Parathyroid adenoma (tissue), 2 donors: ENCODE measurements at regions not wholly inside any gene's neighbourhood (a gene's known extent, or its start where the extent isn't known, plus 50 kb on each side); places are given as distances from the start of the nearest gene placed in this dataset.
A peak's percentile ranks its signal among the peaks of the same experiment; 100 is the strongest.
"Not testable (repeated sequence)": the region's sequence is repeated elsewhere in the genome, so short reads cannot be mapped to it uniquely, and the experiment has no call there.

Source experiments
- H2AFZ ChIP-seq: fragments of 300-600 bp; sonication (generic); one replicate; pipeline ENCODE4 v1.7.0; 2017; ENCODE audit warnings: antibody characterized with exemption, mild to moderate bottlenecking
- H3K27ac ChIP-seq: fragments of 300-600 bp; sonication (generic); one replicate; pipeline ENCODE4 v1.7.0; 2017
- H3K27me3 ChIP-seq: fragments of 300-600 bp; sonication (generic); one replicate; pipeline ENCODE4 v1.7.0; 2017; ENCODE audit warnings: low read length; ENCODE audit not compliant: control insufficient read depth, insufficient read depth
- H3K36me3 ChIP-seq: fragments of 300-600 bp; sonication (generic); one replicate; pipeline ENCODE4 v1.7.0; 2017; ENCODE audit warnings: low read length; ENCODE audit not compliant: control insufficient read depth, insufficient read depth
- H3K4me1 ChIP-seq: fragments of 300-600 bp; sonication (generic); one replicate; pipeline ENCODE4 v1.7.0; 2017; ENCODE audit warnings: control low read depth
- H3K4me2 ChIP-seq: fragments of 300-600 bp; sonication (generic); one replicate; pipeline ENCODE4 v1.7.0; 2017; ENCODE audit warnings: low read length
- H3K4me3 ChIP-seq: fragments of 300-600 bp; sonication (generic); one replicate; pipeline ENCODE4 v1.7.0; 2017; ENCODE audit warnings: low read depth, low read length
- H3K79me2 ChIP-seq: fragments of 300-600 bp; sonication (generic); one replicate; pipeline ENCODE4 v1.7.0; 2017; ENCODE audit warnings: control low read depth
- H3K9ac ChIP-seq: fragments of 300-600 bp; sonication (generic); one replicate; pipeline ENCODE4 v1.7.0; 2017; ENCODE audit warnings: mild to moderate bottlenecking
- H3K9me3 ChIP-seq: fragments of 300-600 bp; sonication (generic); one replicate; pipeline ENCODE4 v1.7.0; 2017; ENCODE audit warnings: low read length; ENCODE audit not compliant: control insufficient read depth
- TF ChIP-seq, protein P1 (sequence below): fragments of 300-600 bp; sonication (generic); IDR thresholded peaks from one replicate; pipeline ENCODE4 v1.7.0; 2017; ENCODE audit warnings: antibody characterized with exemption, mild to moderate bottlenecking
- donor health status: primary hyperparathyroidism.

GRCh38 chrX:47302396-47302795 lies 68.0 kb upstream of the ZNF157 start:
- Histone ChIP-seq H3K27ac (no peak overlapping the region), H3K79me2 (no peaks in the 10 kb centered on the region), H3K4me2 (no peak overlapping the region), H3K4me1 (no peaks in the 10 kb centered on the region), H3K9ac (no peak overlapping the region), H3K9me3 (no peaks in the 10 kb centered on the region), H3K27me3 (no peaks in the 10 kb centered on the region), H3K36me3 (no peaks in the 10 kb centered on the region), H3K4me3 (no peak overlapping the region), H2AFZ (no peak overlapping the region)
- TF ChIP-seq, protein P1, sequence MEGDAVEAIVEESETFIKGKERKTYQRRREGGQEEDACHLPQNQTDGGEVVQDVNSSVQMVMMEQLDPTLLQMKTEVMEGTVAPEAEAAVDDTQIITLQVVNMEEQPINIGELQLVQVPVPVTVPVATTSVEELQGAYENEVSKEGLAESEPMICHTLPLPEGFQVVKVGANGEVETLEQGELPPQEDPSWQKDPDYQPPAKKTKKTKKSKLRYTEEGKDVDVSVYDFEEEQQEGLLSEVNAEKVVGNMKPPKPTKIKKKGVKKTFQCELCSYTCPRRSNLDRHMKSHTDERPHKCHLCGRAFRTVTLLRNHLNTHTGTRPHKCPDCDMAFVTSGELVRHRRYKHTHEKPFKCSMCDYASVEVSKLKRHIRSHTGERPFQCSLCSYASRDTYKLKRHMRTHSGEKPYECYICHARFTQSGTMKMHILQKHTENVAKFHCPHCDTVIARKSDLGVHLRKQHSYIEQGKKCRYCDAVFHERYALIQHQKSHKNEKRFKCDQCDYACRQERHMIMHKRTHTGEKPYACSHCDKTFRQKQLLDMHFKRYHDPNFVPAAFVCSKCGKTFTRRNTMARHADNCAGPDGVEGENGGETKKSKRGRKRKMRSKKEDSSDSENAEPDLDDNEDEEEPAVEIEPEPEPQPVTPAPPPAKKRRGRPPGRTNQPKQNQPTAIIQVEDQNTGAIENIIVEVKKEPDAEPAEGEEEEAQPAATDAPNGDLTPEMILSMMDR: no peak

DNA sequence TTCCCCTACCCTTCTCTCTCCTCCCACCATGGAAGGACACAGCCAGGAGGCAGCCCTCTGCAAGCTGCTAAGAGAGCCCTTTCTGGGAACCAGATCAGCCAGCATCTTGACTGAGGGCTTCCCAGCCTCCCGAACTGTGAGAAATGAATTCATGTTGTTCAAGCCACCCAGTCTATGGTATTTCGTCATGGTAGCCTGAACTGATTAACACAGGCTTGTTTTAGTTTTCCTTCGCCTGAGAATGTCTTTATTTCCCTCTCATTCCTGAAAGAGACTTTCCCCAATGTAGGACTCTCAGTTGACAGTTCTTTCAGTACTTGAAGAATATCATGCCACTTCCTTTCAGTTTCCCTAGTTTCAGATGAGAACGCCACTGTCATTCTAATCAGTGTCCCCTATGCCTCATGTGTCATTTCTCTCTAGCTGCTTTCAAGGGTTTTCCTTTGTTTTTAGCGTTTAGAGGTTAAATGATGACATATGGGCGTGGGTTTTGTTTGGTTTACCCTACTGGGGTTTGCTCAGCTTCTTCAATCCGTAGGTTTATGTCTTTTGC lies 63.8 kb upstream of the ZNF157 start:
- not testable (repeated sequence) for H3K9ac ChIP-seq, H3K4me1 ChIP-seq, H2AFZ ChIP-seq, H3K9me3 ChIP-seq, H3K4me3 ChIP-seq, H3K4me2 ChIP-seq, H3K36me3 ChIP-seq, H3K27ac ChIP-seq, H3K79me2 ChIP-seq, H3K27me3 ChIP-seq

- no peak overlapping the region for H3K4me3 ChIP-seq
- H3K27ac ChIP-seq: no peak overlapping the region
- TF ChIP-seq, protein P1: peak; percentile 59
- H3K9me3 ChIP-seq: no peaks in the 10 kb centered on the region
- H2AFZ ChIP-seq: peak overlapping the region; percentile 70
- H3K36me3 ChIP-seq: no peaks in the 10 kb centered on the region
- H3K27me3 ChIP-seq: no peaks in the 10 kb centered on the region
- no peak overlapping the region for H3K9ac ChIP-seq
- H3K4me2 ChIP-seq: no peak overlapping the region
- H3K4me1 ChIP-seq: no peaks in the 10 kb centered on the region
- no peaks in the 10 kb centered on the region for H3K79me2 ChIP-seq
Observed at GRCh38 chrX:47311932-47312774, 58.2 kb upstream of the ZNF157 start.

DNA sequence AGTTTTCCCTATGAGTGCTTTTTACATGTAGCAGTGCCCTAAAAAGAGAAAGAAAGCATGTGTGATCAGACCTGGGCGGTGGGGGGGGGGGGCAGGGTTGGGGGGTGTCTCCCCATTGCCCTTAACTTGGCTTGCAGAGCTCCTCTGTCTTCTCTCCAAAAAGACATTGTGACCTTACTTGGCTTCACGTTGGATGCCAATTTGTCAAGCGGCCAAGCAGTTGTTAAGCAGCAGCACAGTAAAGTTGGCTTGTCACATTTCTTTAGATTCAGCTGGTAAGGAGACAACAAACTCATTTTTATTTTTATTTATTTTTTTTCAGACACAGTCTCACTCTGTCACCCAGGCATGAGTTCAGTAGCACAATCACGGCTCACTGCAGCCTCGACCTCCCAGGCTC lies 57.3 kb upstream of the ZNF157 start:
- H3K4me1 ChIP-seq: no peaks in the 10 kb centered on the region
- no peak overlapping the region for H3K9ac ChIP-seq
- H3K27me3 ChIP-seq: no peaks in the 10 kb centered on the region
- H3K36me3 ChIP-seq: no peaks in the 10 kb centered on the region
- no peaks in the 10 kb centered on the region for H3K79me2 ChIP-seq
- no peaks in the 10 kb centered on the region for H3K9me3 ChIP-seq
- no peak overlapping the region for H3K4me2 ChIP-seq
- no peak overlapping the region for H3K27ac ChIP-seq
- TF ChIP-seq, protein P1: no peak
- no peak overlapping the region for H3K4me3 ChIP-seq
- H2AFZ ChIP-seq: no peak overlapping the region

- peak overlapping the region; percentile 72 for H2AFZ ChIP-seq
- H3K27me3 ChIP-seq: no peaks in the 10 kb centered on the region
- H3K27ac ChIP-seq: no peak overlapping the region
- no peaks in the 10 kb centered on the region for H3K4me1 ChIP-seq
- H3K9me3 ChIP-seq: no peaks in the 10 kb centered on the region
- no peaks in the 10 kb centered on the region for H3K36me3 ChIP-seq
- TF ChIP-seq, protein P1: no peak
- no peak overlapping the region for H3K9ac ChIP-seq
- H3K4me2 ChIP-seq: no peak overlapping the region
- H3K79me2 ChIP-seq: no peaks in the 10 kb centered on the region
- H3K4me3 ChIP-seq: no peak overlapping the region
Observed at GRCh38 chrX:47316276-47317025, 53.9 kb upstream of the ZNF157 start.
